ENCODE measurements at regions not wholly inside any gene's neighbourhood (a gene's known extent, or its start where the extent isn't known, plus 50 kb on each side); places are given as distances from the start of the nearest gene placed in this dataset.

DNA sequence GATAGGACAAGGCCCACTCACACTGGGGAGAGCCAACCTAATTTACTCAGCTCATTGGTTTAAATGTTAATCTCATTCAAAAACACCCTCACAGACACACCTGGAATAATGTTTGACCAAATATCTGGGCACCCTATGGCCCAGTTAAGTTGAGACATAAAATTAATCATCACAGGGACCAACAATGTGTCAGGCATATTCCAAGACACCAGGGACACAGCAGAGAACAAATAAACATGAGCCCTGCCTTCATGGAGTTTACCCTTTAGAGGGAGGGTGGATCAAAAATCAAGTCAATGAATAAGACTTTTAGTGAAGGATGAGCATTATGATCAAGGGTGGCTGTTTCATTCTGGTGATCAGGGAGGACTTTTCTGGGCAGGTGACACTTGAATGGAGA is 98.7 kb upstream of the CHD6 start:
- TF ChIP-seq POLR2A (IDR thresholded peaks at IDR 0.05; ENCODE audit: low read depth, low read length) (no peak), TAF1 (IDR thresholded peaks at IDR 0.05; ENCODE audit: low read depth, low read length) (no peak)

All from GM12891 (cell line).